GM12878 (cell line): ENCODE measurements at regions not wholly inside any gene's neighbourhood (a gene's known extent, or its start where the extent isn't known, plus 50 kb on each side); places are given as distances from the start of the nearest gene placed in this dataset.
"Not testable (repeated sequence)": the region's sequence is repeated elsewhere in the genome, so short reads cannot be mapped to it uniquely, and the experiment has no call there.

Source experiments
- ATAC-seq: fragments of 200-7000 bp; cut with Tn5 transposase; 3 replicates; pipeline ENCODE4 v1.9.1; 2020; ENCODE audit warnings: mild to moderate bottlenecking, moderate library complexity
- BruUV-seq: library from RNA; stranded (reverse); fragments of 400-500 nt; replicated peaks from 2 replicates; lab custom pipeline; 2021; lab: Mats Ljungman, UMichigan
- CTCF ChIA-PET: fragments of 300-600 bp; sonication (Branson Sonifier 250); formaldehyde crosslinking; extraction: SDS; loops from one replicate; lab custom pipeline; 2021; ENCODE audit warnings: inconsistent platforms; lab: Yijun Ruan, JAX
- POLR2A ChIA-PET: fragments of 350-600 bp; formaldehyde crosslinking; extraction: SDS; loops from one replicate; lab custom pipeline; 2021; ENCODE audit warnings: inconsistent platforms; lab: Charles Lee
- RAD21 ChIA-PET: fragments of 300-600 bp; sonication (Branson Sonifier 250); formaldehyde crosslinking; loops from one replicate; lab custom pipeline; 2023; ENCODE audit warnings: antibody characterized with exemption; ENCODE audit not compliant: unreplicated experiment; lab: Charles Lee
- SMC1A ChIA-PET: fragments of 300-600 bp; sonication (Branson Sonifier 250); formaldehyde crosslinking; loops from one replicate; lab custom pipeline; 2023; ENCODE audit not compliant: unreplicated experiment, uncharacterized antibody; lab: Charles Lee
- DNase-seq: peaks from one replicate; pipeline ENCODE4 v3.0.0-alpha.2; 2011; ENCODE audit warnings: low read depth, low spot score
- FAIRE-seq: peaks from 3 replicates; lab custom pipeline; 2011; peaks lifted over from hg19 to GRCh38; lab: Jason Lieb, UNC
- H2AFZ ChIP-seq: 2 replicates; pipeline ENCODE4 v1.6.0; 2011; ENCODE audit warnings: low read depth, low read length, control low read depth; ENCODE audit not compliant: control insufficient read depth
- H3K27ac ChIP-seq: 2 replicates; pipeline ENCODE4 v1.5.1; 2011; ENCODE audit warnings: control low read depth; ENCODE audit not compliant: control insufficient read depth, insufficient read depth
- H3K27me3 ChIP-seq, 2 experiments: replicated peaks in 1 of 2; 2 replicates each; pipeline versions ENCODE4 v1.6.0 to v1.6.1; 2011; ENCODE audit warnings: low read length in 1 of 2; ENCODE audit not compliant: control insufficient read depth in 2 of 2, insufficient read depth in 2 of 2
- H3K36me3 ChIP-seq, 2 experiments: 2 replicates each; pipeline ENCODE4 v1.5.1; 2011; ENCODE audit warnings: low read length in 1 of 2; ENCODE audit not compliant: control insufficient read depth in 2 of 2, insufficient read depth in 2 of 2
- H3K4me1 ChIP-seq: 2 replicates; pipeline ENCODE4 v1.6.1; 2011; ENCODE audit warnings: mild to moderate bottlenecking, low read length, moderate library complexity, mixed read lengths; ENCODE audit not compliant: control insufficient read depth, insufficient read depth
- H3K4me2 ChIP-seq: 2 replicates; pipeline ENCODE4 v1.6.0; 2011; ENCODE audit warnings: control low read depth; ENCODE audit not compliant: control insufficient read depth, insufficient read depth
- H3K4me3 ChIP-seq: fragments of 200-600 bp; sonication (generic); 2 replicates; pipeline ENCODE4 v1.5.1; 2016
- H3K79me2 ChIP-seq: 2 replicates; pipeline ENCODE4 v1.6.0; 2011; ENCODE audit warnings: low read length; ENCODE audit not compliant: control insufficient read depth, insufficient read depth
- H3K9ac ChIP-seq: 2 replicates; pipeline ENCODE4 v1.8.0; 2011; ENCODE audit warnings: low read length, control low read depth, mixed read lengths; ENCODE audit not compliant: control insufficient read depth, insufficient read depth
- H3K9me3 ChIP-seq: replicated peaks from 3 replicates; pipeline ENCODE4 v1.5.1; 2011; ENCODE audit warnings: mild to moderate bottlenecking, low read length; ENCODE audit not compliant: control insufficient read depth, insufficient read depth
- H4K20me1 ChIP-seq: 2 replicates; pipeline ENCODE4 v1.6.0; 2011; ENCODE audit not compliant: control insufficient read depth, insufficient read depth
- BRCA1 ChIP-seq: IDR thresholded peaks from 2 replicates; pipeline ENCODE4 v1.6.1; 2011; ENCODE audit warnings: low read depth, low read length, improper control_type of control experiment
- CHD4 ChIP-seq: fragments of 200-600 bp; sonication (generic); IDR thresholded peaks from 2 replicates; pipeline ENCODE4 v1.6.1; 2016; ENCODE audit warnings: mild to moderate bottlenecking
- E4F1 ChIP-seq: fragments of 450-650 bp; IDR thresholded peaks from 2 replicates; pipeline ENCODE4 v1.6.1; 2018; ENCODE audit warnings: borderline replicate concordance, mild to moderate bottlenecking; ENCODE audit not compliant: partially characterized antibody
- MXI1 ChIP-seq: fragments of 150-350 bp; IDR thresholded peaks from 2 replicates; pipeline ENCODE4 v1.6.1; 2011; ENCODE audit warnings: low read depth, mild to moderate bottlenecking, inconsistent platforms, low read length, improper control_type of control experiment
- POLR2AphosphoS2 ChIP-seq: IDR thresholded peaks from 2 replicates; pipeline ENCODE4 v1.6.1; 2011; ENCODE audit warnings: low read depth, mild to moderate bottlenecking, low read length, improper control_type of control experiment, moderate library complexity
- SMC3 ChIP-seq: IDR thresholded peaks from 2 replicates; pipeline ENCODE4 v1.6.1; 2011; ENCODE audit warnings: low read length, improper control_type of control experiment, borderline replicate concordance
- WGBS: methylation state at CpG from one replicate; pipeline ENCODE4 v1.1.6; 2016; ENCODE audit warnings: low lambda C conversion rate; ENCODE audit not compliant: insufficient replicate concordance, insufficient coverage; ENCODE audit errors: missing lambda C conversion rate; 5-methylcytosine and 5-hydroxymethylcytosine counted together
- in situ Hi-C: fragments of 300-500 bp; cut with MboI; formaldehyde crosslinking; loops from 9 replicates; pipeline ENCODE4 v1.14.3; 2018; ENCODE audit warnings: mixed read lengths
- intact Hi-C: fragments of 100-400 bp; cut with micrococcal nuclease; formaldehyde crosslinking; loops from one replicate; pipeline ENCODE4 v1.14.2; 2022; ENCODE audit not compliant: unreplicated experiment

GRCh38 chr17:63295839-63296590 is 150.1 kb downstream of the CYB561 start:
- Histone ChIP-seq H3K9me3 (no peaks in the 10 kb centered on the region; the same call in 2 of the 3 replicates), H4K20me1 (no peaks in the 10 kb centered on the region), H3K4me2 (no peak overlapping the region), H3K4me3 (no peak overlapping the region), H3K79me2 (no peaks in the 10 kb centered on the region), H2AFZ (no peak overlapping the region), H3K4me1 (no peaks in the 10 kb centered on the region), H3K27ac (no peak overlapping the region), H3K27me3 (no peaks in the 10 kb centered on the region), H3K9ac (no peak overlapping the region), H3K36me3 (no peaks in the 10 kb centered on the region)
- intact Hi-C loops = no loop called here
- ChIA-PET CTCF (interaction anchor here (0.6 kb wide), 1 partner anchor 145 kb away, joined by 4 read pairs; no protein-coding TSS in a partner anchor), RAD21 (no interaction called here), POLR2A (no interaction called here), SMC1A (no interaction called here)
- no peak for TF ChIP-seq CHD4
- TF ChIP-seq SMC3 = no peak
- no peak for TF ChIP-seq POLR2AphosphoS2
- no peak for TF ChIP-seq E4F1
- no peak for TF ChIP-seq MXI1
- no peak for TF ChIP-seq BRCA1
- in situ Hi-C loops = no loop called here
- ATAC-seq (no peak), FAIRE-seq (no peak), DNase-seq (no peak)
- 6% methylated on average over 1 of the region's 1 CpG for WGBS
- no TSS peak for BruUV-seq

- H3K9ac ChIP-seq, POLR2A ChIA-PET, H3K27me3 ChIP-seq, in situ Hi-C loops, H3K27ac ChIP-seq, DNase-seq, H3K9me3 ChIP-seq, H3K4me1 ChIP-seq, RAD21 ChIA-PET, H4K20me1 ChIP-seq, H3K4me2 ChIP-seq, H3K4me3 ChIP-seq, CTCF ChIA-PET, BruUV-seq, FAIRE-seq, H3K36me3 ChIP-seq, intact Hi-C loops, SMC1A ChIA-PET, H3K79me2 ChIP-seq, H2AFZ ChIP-seq, ATAC-seq: not testable (repeated sequence)
- WGBS = 33% methylated on average over 1 of the region's 1 CpG
Observed at GRCh38 chr17:63298916-63299315, 147.2 kb downstream of the CYB561 start.
